ENCODE measurements at regions not wholly inside any gene's neighbourhood (a gene's known extent, or its start where the extent isn't known, plus 50 kb on each side); places are given as distances from the start of the nearest gene placed in this dataset.

DNA sequence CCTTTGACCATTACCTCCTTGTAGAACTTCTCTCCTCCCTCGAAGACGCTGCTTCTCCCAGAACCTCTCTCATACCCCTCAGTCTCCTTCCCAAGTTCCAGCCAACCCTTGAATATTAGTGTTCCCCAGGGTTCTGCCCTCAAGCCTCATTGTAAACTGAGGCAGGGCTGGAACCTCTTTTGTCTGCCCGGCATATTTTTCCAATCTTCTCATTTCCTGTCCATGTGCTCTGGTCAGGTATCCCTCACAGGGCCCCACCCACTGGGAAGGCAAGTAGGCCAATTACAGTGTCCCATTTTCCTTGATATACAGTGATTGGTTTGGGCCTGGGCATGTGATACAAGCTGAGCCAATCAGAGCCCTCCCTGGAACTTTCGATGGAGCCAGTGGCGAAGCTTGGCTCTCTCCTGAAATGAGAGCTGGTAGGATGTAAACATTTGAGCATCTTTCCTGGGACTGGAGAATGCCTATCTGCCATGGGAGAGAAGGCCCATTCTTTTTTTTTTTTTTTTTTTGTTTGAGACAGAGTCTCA lies 57.1 kb upstream of the ID3 start:
- DNase-seq (ENCODE audit: low spot score) = no peak
- intact Hi-C loops (cut with DNase I) = no loop called here

DNA sequence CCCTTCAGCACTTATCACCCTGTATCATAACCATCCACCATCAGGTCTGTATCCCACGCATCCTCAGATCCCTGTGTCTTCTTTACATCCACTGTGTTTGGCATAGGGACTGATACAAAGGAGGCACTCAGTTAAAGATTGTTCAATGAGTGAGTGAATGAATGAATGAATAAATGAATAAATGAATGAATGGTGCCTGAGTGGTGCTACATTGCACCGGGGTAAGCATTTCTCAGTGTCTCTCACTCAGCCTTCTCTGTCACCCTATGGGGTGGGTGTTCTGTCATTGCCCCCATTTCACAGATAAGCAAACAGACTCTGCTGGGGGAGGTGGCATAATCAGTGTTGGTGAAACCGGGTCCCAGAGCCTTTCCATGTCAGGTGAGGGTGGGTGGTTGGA lies 56.6 kb upstream of the ID3 start:
- no peak for DNase-seq (ENCODE audit: low spot score)
- intact Hi-C loops (cut with DNase I) = no loop called here

DNA sequence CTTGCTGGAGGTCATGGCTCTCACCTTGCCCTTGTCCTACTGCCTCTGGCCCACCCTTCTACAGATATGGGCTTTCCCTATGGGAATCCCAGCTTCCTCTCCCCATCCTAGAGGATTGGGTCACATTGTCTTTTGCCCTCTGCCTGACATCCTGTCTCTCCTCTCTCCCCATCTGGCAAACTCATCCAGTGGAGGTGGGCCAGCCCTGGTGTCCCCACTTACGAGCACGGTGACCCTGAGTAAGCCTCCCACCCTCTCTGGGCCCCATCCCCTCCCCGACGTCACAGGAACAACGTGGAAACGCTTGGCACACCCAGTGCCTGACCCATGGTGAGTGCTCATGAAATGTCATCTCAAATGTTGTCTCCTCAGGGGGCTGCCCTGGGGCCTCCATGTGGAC lies 56.1 kb upstream of the ID3 start:
- intact Hi-C loops (cut with DNase I) = no loop called here
- DNase-seq (ENCODE audit: low spot score) = no peak

DNA sequence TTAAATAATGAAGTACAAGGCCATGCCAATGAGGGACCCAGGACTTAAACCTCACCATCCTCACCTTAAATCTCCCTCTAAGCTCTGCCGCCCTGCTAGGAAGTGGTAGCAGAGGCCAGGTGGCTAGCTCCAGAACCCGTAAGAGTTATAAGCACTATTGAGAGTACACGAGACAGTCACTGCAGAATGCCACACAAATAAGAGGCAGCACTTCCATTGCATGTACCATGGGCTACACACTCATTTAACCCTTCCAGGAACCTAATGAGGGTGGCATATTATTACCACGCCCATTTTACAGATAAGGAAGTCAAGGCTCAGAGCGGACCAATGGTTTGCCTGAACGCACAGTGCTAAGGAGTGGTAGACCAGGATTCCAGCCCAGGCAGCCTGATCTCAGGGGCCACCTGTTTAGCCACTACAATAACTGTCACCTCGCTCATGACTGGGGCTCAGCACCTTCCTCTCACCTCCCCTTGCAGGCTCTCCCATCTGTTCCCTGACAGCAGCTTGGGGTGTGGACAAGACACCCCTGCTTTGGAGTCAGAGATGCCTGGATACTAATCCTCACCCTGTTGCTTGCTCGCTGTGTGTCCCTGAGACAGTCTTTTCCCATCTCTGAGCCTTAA lies 54.8 kb upstream of the ID3 start:
- no peak for DNase-seq (ENCODE audit: low spot score)
- intact Hi-C loops (cut with DNase I) = no loop called here

DNA sequence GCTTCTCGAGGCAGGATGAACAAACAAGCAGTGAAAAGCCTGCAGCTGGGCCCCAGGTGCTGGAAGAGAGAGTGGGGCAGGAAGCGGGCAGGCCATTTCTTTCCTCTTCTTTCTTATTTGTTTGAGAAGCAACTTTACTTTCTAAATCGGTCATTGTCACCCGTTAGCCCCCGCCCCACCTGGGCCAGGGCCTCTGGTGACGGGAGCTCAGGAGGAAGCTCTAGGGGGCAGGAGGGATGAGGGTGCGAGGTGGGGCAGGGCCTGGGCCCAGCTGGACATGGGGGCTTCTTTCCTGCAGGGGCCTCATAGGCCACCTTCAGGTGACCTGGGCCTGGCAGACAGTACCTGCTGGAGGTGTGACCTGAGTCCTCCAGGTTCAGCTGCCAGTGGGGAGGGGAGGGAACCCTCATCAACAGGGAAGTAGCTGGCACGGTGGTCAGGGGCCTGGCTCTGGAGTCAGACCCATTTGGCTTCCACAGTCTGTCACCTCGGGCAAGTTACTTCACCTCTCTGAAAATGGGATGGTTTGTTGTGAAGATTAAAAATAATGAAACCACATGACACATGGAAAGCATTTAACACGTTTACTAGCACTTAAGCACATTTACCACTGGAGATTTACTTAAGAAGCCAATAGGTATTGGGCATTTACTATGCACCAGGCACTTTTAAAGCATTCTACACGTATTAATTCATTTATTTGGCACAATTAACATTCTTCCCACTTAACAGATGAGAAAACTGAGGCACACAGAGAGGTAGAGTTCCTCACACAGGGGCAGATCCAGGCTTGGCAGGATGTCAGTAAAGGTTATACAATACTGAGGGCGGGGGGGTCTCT lies 54.1 kb upstream of the ID3 start:
- intact Hi-C loops (cut with DNase I) = no loop called here
- no peak for DNase-seq (ENCODE audit: low spot score)

DNA sequence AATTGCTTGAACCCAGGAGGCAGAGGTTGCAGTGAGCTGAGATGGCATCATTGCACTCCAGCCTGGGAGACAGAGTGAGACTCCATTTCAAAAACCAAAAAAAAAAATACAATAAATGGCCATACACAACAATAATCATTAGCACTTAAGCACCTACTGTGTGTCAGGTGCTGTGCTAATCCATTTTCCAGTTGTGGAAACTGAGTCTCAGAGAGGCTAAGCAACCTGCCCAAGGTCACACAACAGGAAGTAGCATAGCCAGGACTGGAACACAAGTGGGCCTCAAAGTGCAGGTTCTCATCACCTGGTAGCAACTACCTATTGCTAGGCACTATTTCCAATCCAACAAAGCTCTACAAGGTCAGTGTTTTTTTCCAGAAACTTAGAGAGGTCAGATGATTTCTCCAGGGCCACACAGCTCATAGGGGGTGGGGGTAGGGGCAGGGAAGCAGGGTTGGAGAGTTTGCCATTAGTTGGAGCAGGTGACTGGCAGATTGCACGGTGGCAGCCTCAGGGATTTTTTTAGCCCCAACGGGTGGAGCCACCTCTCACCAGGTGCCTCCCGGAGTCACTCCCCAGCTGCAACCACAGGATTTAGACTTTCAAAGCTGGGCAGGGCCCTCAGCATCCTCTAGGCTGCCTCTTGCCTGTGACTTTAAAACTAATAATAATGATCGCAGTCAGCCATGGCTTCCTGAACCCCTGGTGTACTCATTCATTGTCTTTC lies 52.5 kb upstream of the ID3 start:
- no peak for DNase-seq (ENCODE audit: low spot score)
- intact Hi-C loops (cut with DNase I) = no loop called here

DNA sequence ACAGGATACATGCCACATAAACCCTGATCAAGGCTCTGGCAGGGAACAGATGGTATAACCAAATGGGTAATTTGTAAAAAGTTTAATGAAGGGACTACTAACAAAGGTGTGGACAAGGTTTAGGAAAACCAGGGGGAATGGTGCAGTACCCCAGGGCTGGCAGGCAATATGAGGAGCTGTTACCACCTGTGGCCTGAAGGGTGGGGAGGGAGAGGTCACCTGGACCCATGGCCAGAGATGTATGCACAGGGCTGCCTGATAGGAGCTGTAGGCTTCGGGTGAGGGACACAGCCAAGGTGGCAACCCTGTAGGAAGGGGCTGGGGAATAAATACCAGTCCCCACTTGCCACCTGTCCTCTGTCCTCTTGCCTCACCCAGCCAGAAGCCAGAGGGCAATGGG lies 51.4 kb upstream of the ID3 start:
- intact Hi-C loops (cut with DNase I) = no loop called here
- DNase-seq (ENCODE audit: low spot score) = no peak

DNA sequence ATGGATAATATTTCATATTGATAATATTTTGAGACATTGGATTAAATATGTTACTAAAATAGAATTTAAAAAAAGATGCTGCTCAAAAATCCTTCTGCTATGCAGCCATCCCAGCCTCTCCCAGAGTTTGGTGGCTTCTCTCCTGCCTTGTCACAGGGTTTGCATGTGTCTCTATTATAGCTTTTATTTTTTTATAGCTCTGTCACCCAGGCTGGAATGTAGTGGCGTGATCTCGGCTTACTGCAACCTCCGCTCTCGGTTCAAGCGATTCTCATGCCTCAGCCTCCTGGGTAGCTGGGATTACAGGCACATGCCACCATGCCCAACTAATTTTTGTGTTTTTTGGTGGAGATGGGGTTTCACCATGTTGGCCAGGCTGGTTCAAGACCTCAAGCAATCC lies 50.7 kb upstream of the ID3 start:
- intact Hi-C loops (cut with DNase I) = no loop called here
- no peak for DNase-seq (ENCODE audit: low spot score)
